B cell (primary cell): ENCODE measurements at regions not wholly inside any gene's neighbourhood (a gene's known extent, or its start where the extent isn't known, plus 50 kb on each side); places are given as distances from the start of the nearest gene placed in this dataset.

Experiments
- ATAC-seq: fragments of 200-7000 bp; cut with Tn5 transposase; one replicate; pipeline ENCODE4 v1.10.0; 2021; ENCODE audit warnings: low read depth, mild to moderate bottlenecking, moderate number of reproducible peaks, moderate library complexity
- CTCF ChIA-PET: fragments of 350-600 bp; sonication (Branson Sonifier 250); formaldehyde crosslinking; loops from one replicate; lab custom pipeline; 2021; ENCODE audit warnings: antibody characterized with exemption, inconsistent platforms; lab: Charles Lee
- POLR2A ChIA-PET: fragments of 350-600 bp; sonication (Branson Sonifier 250); formaldehyde crosslinking; loops from one replicate; lab custom pipeline; 2021; ENCODE audit warnings: antibody characterized with exemption; lab: Charles Lee
- DNase-seq: peaks from one replicate; pipeline ENCODE4 v3.0.0; 2013
- H2AFZ ChIP-seq: 2 replicates; pipeline ENCODE4 v1.6.1; 2012; ENCODE audit warnings: mild to moderate bottlenecking, low read depth, low read length; ENCODE audit not compliant: insufficient read depth, poor library complexity, severe bottlenecking
- H3K27ac ChIP-seq, 2 donors: 1 replicate in 1 of 2; 2 replicates in 1 of 2; pipeline ENCODE4 v1.5.1; 2012 to 2013; ENCODE audit warnings: low read length in 2 of 2, mild to moderate bottlenecking in 2 of 2, moderate library complexity in 1 of 2
- H3K27me3 ChIP-seq, 4 experiments: fragments of 200-600 bp in 1 of 4; sonication (generic) in 1 of 4; replicated peaks in 1 of 4; 1 replicate in 2 of 4; 2 replicates in 2 of 4; pipeline versions ENCODE4 v1.6.1 to v1.7.0; 2013 to 2016; ENCODE audit warnings: low read length in 3 of 4, mild to moderate bottlenecking in 2 of 4, mixed read lengths in 1 of 4, moderate library complexity in 1 of 4; ENCODE audit not compliant: insufficient read depth in 4 of 4, control insufficient read depth in 3 of 4; ENCODE audit errors: control extremely low read depth in 1 of 4
- H3K36me3 ChIP-seq, 2 experiments: replicated peaks in 1 of 2; 1 replicate in 1 of 2; 2 replicates in 1 of 2; pipeline versions ENCODE4 v1.6.1 to v1.7.1; 2013; ENCODE audit warnings: low read length in 1 of 2; ENCODE audit not compliant: insufficient read depth in 2 of 2, control insufficient read depth in 1 of 2; ENCODE audit errors: control extremely low read depth in 1 of 2, extremely low read depth in 1 of 2
- H3K4me1 ChIP-seq, 2 donors: fragments of 200-600 bp in 1 of 2; sonication (generic) in 1 of 2; 1 replicate in 1 of 2; 2 replicates in 1 of 2; pipeline versions ENCODE4 v1.5.1 to v1.6.1; 2013 to 2017; ENCODE audit warnings: low read length in 2 of 2; ENCODE audit not compliant: control insufficient read depth in 2 of 2, insufficient read depth in 2 of 2
- H3K4me2 ChIP-seq: replicated peaks from 2 replicates; pipeline ENCODE3; 2012; ENCODE audit warnings: mild to moderate bottlenecking, low read depth, low read length; ENCODE audit not compliant: poor library complexity, severe bottlenecking
- H3K4me3 ChIP-seq, 5 experiments: fragments of 200-600 bp in 1 of 5; sonication (generic) in 1 of 5; 1 replicate in 3 of 5; 2 replicates in 2 of 5; pipeline versions ENCODE4 v1.5.1 to v1.7.0; 2011 to 2016; ENCODE audit warnings: low read length in 4 of 5, mild to moderate bottlenecking in 4 of 5, low read depth in 2 of 5, control low read depth in 1 of 5, moderate library complexity in 1 of 5; ENCODE audit not compliant: insufficient read depth in 1 of 5; ENCODE audit errors: control extremely low read depth in 1 of 5, extremely low read depth in 1 of 5
- H3K79me2 ChIP-seq: fragments of 200-600 bp; sonication (generic); one replicate; pipeline ENCODE4 v1.6.0; 2016; ENCODE audit warnings: low read length; ENCODE audit not compliant: control insufficient read depth, insufficient read depth
- H3K9ac ChIP-seq: fragments of 200-600 bp; sonication (generic); 2 replicates; pipeline ENCODE4 v1.6.1; 2017; ENCODE audit warnings: mild to moderate bottlenecking, low read length, moderate library complexity
- H3K9me3 ChIP-seq, 3 donors: one replicate each; pipeline versions ENCODE4 v1.6.1 to v1.7.1; 2013; ENCODE audit warnings: low read length in 2 of 3; ENCODE audit not compliant: control insufficient read depth in 2 of 3, insufficient read depth in 1 of 3; ENCODE audit errors: control extremely low read depth in 1 of 3
- H4K20me1 ChIP-seq: 2 replicates; pipeline ENCODE4 v1.6.0; 2012; ENCODE audit warnings: mild to moderate bottlenecking, low read length; ENCODE audit not compliant: insufficient read depth, control insufficient read depth, poor library complexity, severe bottlenecking
- H3K27ac Mint-ChIP-seq: one replicate; pipeline ENCODE4 v1.8.0; 2021; ENCODE audit warnings: mixed read lengths
- H3K27me3 Mint-ChIP-seq: one replicate; pipeline ENCODE4 v1.8.0; 2021; ENCODE audit warnings: mixed read lengths
- H3K4me1 Mint-ChIP-seq: one replicate; pipeline ENCODE4 v1.8.0; 2021; ENCODE audit warnings: mixed read lengths
- H3K4me3 Mint-ChIP-seq: one replicate; pipeline ENCODE4 v1.8.0; 2021; ENCODE audit warnings: mixed read lengths
- H3K9me3 Mint-ChIP-seq: one replicate; pipeline ENCODE4 v1.8.0; 2022; ENCODE audit warnings: mixed read lengths; ENCODE audit not compliant: insufficient read depth
- CTCF ChIP-seq: fragments of 200-600 bp; IDR thresholded peaks from one replicate; pipeline ENCODE4 v1.8.0; 2022; ENCODE audit warnings: antibody characterized with exemption, mild to moderate bottlenecking
- EZH2 ChIP-seq: IDR thresholded peaks from 2 replicates; pipeline ENCODE4 v1.6.1; 2012; ENCODE audit warnings: borderline replicate concordance, low read depth, mild to moderate bottlenecking, moderate library complexity, low read length; ENCODE audit not compliant: insufficient read depth, poor library complexity, severe bottlenecking
- WGBS: methylation state at CpG from one replicate; pipeline ENCODE4 v1.1.5; 2013; ENCODE audit warnings: missing lambda C conversion rate; ENCODE audit not compliant: insufficient coverage; 5-methylcytosine and 5-hydroxymethylcytosine counted together
- intact Hi-C: fragments of 100-400 bp; cut with micrococcal nuclease; formaldehyde crosslinking; loops from one replicate; pipeline ENCODE4 v1.10.0; 2022

- H3K9me3 ChIP-seq, result no peaks in the 10 kb centered on the region
- WGBS, result 91% methylated on average over 4 of the region's 7 CpGs
- DNase-seq (no peak), ATAC-seq (no peak)
- no peaks in the 10 kb centered on the region for H3K79me2 ChIP-seq
- no peak overlapping the region for H2AFZ ChIP-seq
- H3K27me3 Mint-ChIP-seq, result no peaks in the 10 kb centered on the region
- H3K4me2 ChIP-seq, result no peak overlapping the region
- H3K36me3 ChIP-seq, result no peaks in the 10 kb centered on the region
- H3K4me3 ChIP-seq, result no peak overlapping the region
- no peaks in the 10 kb centered on the region for H4K20me1 ChIP-seq
- H3K9ac ChIP-seq, result no peak overlapping the region
- H3K9me3 Mint-ChIP-seq, result peaks cover 8% of the 10 kb centered on the region
- no peaks in the 10 kb centered on the region for H3K27me3 ChIP-seq
- H3K27ac Mint-ChIP-seq, result no peak overlapping the region
- no peaks in the 10 kb centered on the region for H3K4me1 ChIP-seq
- no peaks in the 10 kb centered on the region for H3K4me1 Mint-ChIP-seq
- intact Hi-C loops, result no loop called here
- H3K4me3 Mint-ChIP-seq, result no peak overlapping the region
- ChIA-PET POLR2A (no interaction called here), CTCF (no interaction called here)
- TF ChIP-seq CTCF (no peak), EZH2 (no peak)
- H3K27ac ChIP-seq, result no peak overlapping the region
Observed at GRCh38 chr14:86168371-86168770, 638.4 kb downstream of the FLRT2 start.

GRCh38 chr14:86166541-86166940 is 636.6 kb downstream of the FLRT2 start:
- intact Hi-C loops, result no loop called here
- Histone ChIP-seq H3K9ac (no peak overlapping the region), H3K79me2 (no peaks in the 10 kb centered on the region), H3K27ac (no peak overlapping the region), H3K27me3 (no peaks in the 10 kb centered on the region), H3K9me3 (no peaks in the 10 kb centered on the region), H3K4me1 (no peaks in the 10 kb centered on the region), H3K4me3 (no peak overlapping the region), H3K36me3 (no peaks in the 10 kb centered on the region), H3K4me2 (no peak overlapping the region), H4K20me1 (no peaks in the 10 kb centered on the region), H2AFZ (no peak overlapping the region)
- TF ChIP-seq EZH2 (no peak), CTCF (no peak)
- DNase-seq (no peak), ATAC-seq (no peak)
- ChIA-PET POLR2A (no interaction called here), CTCF (no interaction called here)
- no peaks in the 10 kb centered on the region for H3K4me1 Mint-ChIP-seq
- peaks cover 8% of the 10 kb centered on the region for H3K9me3 Mint-ChIP-seq
- no peaks in the 10 kb centered on the region for H3K27me3 Mint-ChIP-seq
- no peak overlapping the region for H3K27ac Mint-ChIP-seq
- 13% methylated on average over 1 of the region's 2 CpGs for WGBS
- H3K4me3 Mint-ChIP-seq, result no peak overlapping the region
